GM12878 (cell line): ENCODE measurements at regions not wholly inside any gene's neighbourhood (a gene's known extent, or its start where the extent isn't known, plus 50 kb on each side); places are given as distances from the start of the nearest gene placed in this dataset.

ENCODE experiments used
- ATAC-seq: fragments of 200-7000 bp; cut with Tn5 transposase; 3 replicates; pipeline ENCODE4 v1.9.1; 2020; ENCODE audit warnings: mild to moderate bottlenecking, moderate library complexity
- BruUV-seq: library from RNA; stranded (reverse); fragments of 400-500 nt; replicated peaks from 2 replicates; lab custom pipeline; 2021; lab: Mats Ljungman, UMichigan
- CTCF ChIA-PET: fragments of 300-600 bp; sonication (Branson Sonifier 250); formaldehyde crosslinking; extraction: SDS; loops from one replicate; lab custom pipeline; 2021; ENCODE audit warnings: inconsistent platforms; lab: Yijun Ruan, JAX
- POLR2A ChIA-PET: fragments of 350-600 bp; formaldehyde crosslinking; extraction: SDS; loops from one replicate; lab custom pipeline; 2021; ENCODE audit warnings: inconsistent platforms; lab: Charles Lee
- RAD21 ChIA-PET: fragments of 300-600 bp; sonication (Branson Sonifier 250); formaldehyde crosslinking; loops from one replicate; lab custom pipeline; 2023; ENCODE audit warnings: antibody characterized with exemption; ENCODE audit not compliant: unreplicated experiment; lab: Charles Lee
- SMC1A ChIA-PET: fragments of 300-600 bp; sonication (Branson Sonifier 250); formaldehyde crosslinking; loops from one replicate; lab custom pipeline; 2023; ENCODE audit not compliant: unreplicated experiment, uncharacterized antibody; lab: Charles Lee
- DNase-seq: peaks from one replicate; pipeline ENCODE4 v3.0.0-alpha.2; 2011; ENCODE audit warnings: low read depth, low spot score
- FAIRE-seq: peaks from 3 replicates; lab custom pipeline; 2011; peaks lifted over from hg19 to GRCh38; lab: Jason Lieb, UNC
- H2AFZ ChIP-seq: 2 replicates; pipeline ENCODE4 v1.6.0; 2011; ENCODE audit warnings: low read depth, low read length, control low read depth; ENCODE audit not compliant: control insufficient read depth
- H3K27ac ChIP-seq: 2 replicates; pipeline ENCODE4 v1.5.1; 2011; ENCODE audit warnings: control low read depth; ENCODE audit not compliant: control insufficient read depth, insufficient read depth
- H3K27me3 ChIP-seq, 2 experiments: replicated peaks in 1 of 2; 2 replicates each; pipeline versions ENCODE4 v1.6.0 to v1.6.1; 2011; ENCODE audit warnings: low read length in 1 of 2; ENCODE audit not compliant: control insufficient read depth in 2 of 2, insufficient read depth in 2 of 2
- H3K36me3 ChIP-seq, 2 experiments: 2 replicates each; pipeline ENCODE4 v1.5.1; 2011; ENCODE audit warnings: low read length in 1 of 2; ENCODE audit not compliant: control insufficient read depth in 2 of 2, insufficient read depth in 2 of 2
- H3K4me1 ChIP-seq: 2 replicates; pipeline ENCODE4 v1.6.1; 2011; ENCODE audit warnings: mild to moderate bottlenecking, low read length, moderate library complexity, mixed read lengths; ENCODE audit not compliant: control insufficient read depth, insufficient read depth
- H3K4me2 ChIP-seq: 2 replicates; pipeline ENCODE4 v1.6.0; 2011; ENCODE audit warnings: control low read depth; ENCODE audit not compliant: control insufficient read depth, insufficient read depth
- H3K4me3 ChIP-seq: fragments of 200-600 bp; sonication (generic); 2 replicates; pipeline ENCODE4 v1.5.1; 2016
- H3K79me2 ChIP-seq: 2 replicates; pipeline ENCODE4 v1.6.0; 2011; ENCODE audit warnings: low read length; ENCODE audit not compliant: control insufficient read depth, insufficient read depth
- H3K9ac ChIP-seq: 2 replicates; pipeline ENCODE4 v1.8.0; 2011; ENCODE audit warnings: low read length, control low read depth, mixed read lengths; ENCODE audit not compliant: control insufficient read depth, insufficient read depth
- H3K9me3 ChIP-seq: replicated peaks from 3 replicates; pipeline ENCODE4 v1.5.1; 2011; ENCODE audit warnings: mild to moderate bottlenecking, low read length; ENCODE audit not compliant: control insufficient read depth, insufficient read depth
- H4K20me1 ChIP-seq: 2 replicates; pipeline ENCODE4 v1.6.0; 2011; ENCODE audit not compliant: control insufficient read depth, insufficient read depth
- EP300 ChIP-seq, 2 experiments: fragments of 150-350 bp in 1 of 2; IDR thresholded peaks; 2 replicates each; pipeline ENCODE4 v1.6.1; 2011 to 2012; ENCODE audit warnings: low read depth in 2 of 2, low read length in 2 of 2, borderline replicate concordance in 1 of 2, improper control_type of control experiment in 1 of 2, inconsistent platforms in 1 of 2; ENCODE audit not compliant: control insufficient read depth in 1 of 2
- HDAC6 ChIP-seq: fragments of 200-600 bp; sonication (generic); IDR thresholded peaks from one replicate; pipeline ENCODE4 v1.8.0; 2017; ENCODE audit warnings: antibody characterized with exemption; ENCODE audit not compliant: unreplicated experiment
- JUNB ChIP-seq: IDR thresholded peaks from 2 replicates; pipeline ENCODE4 v1.6.1; 2016; ENCODE audit warnings: antibody characterized with exemption, mild to moderate bottlenecking
- MEF2A ChIP-seq: IDR thresholded peaks from 2 replicates; pipeline ENCODE4 v1.6.1; 2011; ENCODE audit warnings: low read depth, mild to moderate bottlenecking, low read length, moderate library complexity; ENCODE audit not compliant: insufficient read depth
- MTA3 ChIP-seq: IDR thresholded peaks from 2 replicates; pipeline ENCODE4 v1.6.1; 2012; ENCODE audit warnings: low read length, inconsistent platforms, borderline replicate concordance
- PAX5 ChIP-seq: IDR thresholded peaks from 2 replicates; pipeline ENCODE4 v1.6.1; 2011; ENCODE audit warnings: low read depth, low read length, borderline replicate concordance
- PKNOX1 ChIP-seq: fragments of 450-650 bp; IDR thresholded peaks from 2 replicates; pipeline ENCODE4 v1.6.1; 2016; ENCODE audit warnings: mild to moderate bottlenecking
- POU2F2 ChIP-seq: IDR thresholded peaks from 3 replicates; pipeline ENCODE4 v1.6.1; 2011; ENCODE audit warnings: low read depth, mild to moderate bottlenecking, low read length, borderline replicate concordance
- RCOR1 ChIP-seq: conservative IDR thresholded peaks from 2 replicates; pipeline ENCODE4 v1.6.1; 2012; ENCODE audit warnings: low read depth, low read length, improper control_type of control experiment
- ZBTB40 ChIP-seq: fragments of 450-650 bp; IDR thresholded peaks from 2 replicates; pipeline ENCODE4 v1.6.1; 2016; ENCODE audit warnings: mild to moderate bottlenecking, moderate library complexity, borderline replicate concordance
- WGBS: methylation state at CpG from one replicate; pipeline ENCODE4 v1.1.6; 2016; ENCODE audit warnings: low lambda C conversion rate; ENCODE audit not compliant: insufficient replicate concordance, insufficient coverage; ENCODE audit errors: missing lambda C conversion rate; 5-methylcytosine and 5-hydroxymethylcytosine counted together
- in situ Hi-C: fragments of 300-500 bp; cut with MboI; formaldehyde crosslinking; loops from 9 replicates; pipeline ENCODE4 v1.14.3; 2018; ENCODE audit warnings: mixed read lengths
- intact Hi-C: fragments of 100-400 bp; cut with micrococcal nuclease; formaldehyde crosslinking; loops from one replicate; pipeline ENCODE4 v1.14.2; 2022; ENCODE audit not compliant: unreplicated experiment

DNA sequence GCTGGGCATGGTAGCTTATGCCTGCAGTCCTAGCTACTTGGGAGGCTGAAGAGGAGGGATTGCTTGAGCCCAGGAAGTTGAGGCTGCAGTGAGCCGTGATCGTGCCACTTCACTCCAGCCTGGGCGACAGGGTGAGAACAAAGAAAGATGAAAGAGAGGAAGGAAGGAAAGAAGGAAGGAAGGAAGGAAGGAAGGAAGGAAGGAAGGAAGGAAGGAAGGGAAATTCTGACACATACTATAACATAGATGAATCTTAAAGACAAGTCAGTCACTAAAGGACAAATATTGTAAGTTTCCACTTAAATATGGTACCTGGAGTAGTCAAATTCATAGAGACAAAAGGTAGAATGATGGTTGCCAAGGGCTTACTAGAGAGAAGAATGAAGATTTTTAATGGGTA, 108.0 kb upstream of the CACHD1 start:
- no peaks in the 10 kb centered on the region for H4K20me1 ChIP-seq
- TF ChIP-seq PAX5 (no peak), EP300 (IDR thresholded peaks at IDR 0.05; ENCODE audit: borderline replicate concordance in 1 of 2, control insufficient read depth in 1 of 2, low read depth in 2 of 2, low read length in 2 of 2) (no peak), MEF2A (no peak), HDAC6 (no peak), PKNOX1 (no peak), MTA3 (no peak), RCOR1 (no peak), JUNB (no peak), ZBTB40 (no peak), POU2F2 (no peak)
- no peak overlapping the region for H3K27ac ChIP-seq
- H3K9ac ChIP-seq: no peak overlapping the region
- H3K9me3 ChIP-seq: no peaks in the 10 kb centered on the region
- H3K4me3 ChIP-seq: no peak overlapping the region
- ATAC-seq (no peak), DNase-seq (no peak), FAIRE-seq (no peak)
- H3K4me2 ChIP-seq: no peak overlapping the region
- H3K4me1 ChIP-seq: no peaks in the 10 kb centered on the region
- no peaks in the 10 kb centered on the region for H3K79me2 ChIP-seq
- WGBS: 31% methylated on average over 3 of the region's 3 CpGs
- in situ Hi-C loops (no loop called here), intact Hi-C loops (no loop called here)
- ChIA-PET RAD21 (no interaction called here), SMC1A (no interaction called here), CTCF (no interaction called here), POLR2A (no interaction called here)
- no peaks in the 10 kb centered on the region; a peak in 2 of 4 replicates for H3K27me3 ChIP-seq
- no peaks in the 10 kb centered on the region for H3K36me3 ChIP-seq
- BruUV-seq: no TSS peak
- H2AFZ ChIP-seq: no peak overlapping the region
